Activated CD4-positive, alpha-beta memory T cell treated with anti-CD3 and anti-CD28 coated beads, Interleukin-2, amount 10 ng/mL, durations not matched to agents 7 days and 5 days (primary cell): ENCODE measurements at regions not wholly inside any gene's neighbourhood (a gene's known extent, or its start where the extent isn't known, plus 50 kb on each side); places are given as distances from the start of the nearest gene placed in this dataset.
"Not testable (repeated sequence)": the region's sequence is repeated elsewhere in the genome, so short reads cannot be mapped to it uniquely, and the experiment has no call there.

Source experiments
- CTCF ChIA-PET: fragments of 350-600 bp; sonication (Branson Sonifier 250); formaldehyde crosslinking; loops from one replicate; lab custom pipeline; 2021; ENCODE audit warnings: antibody characterized with exemption, inconsistent platforms; lab: Charles Lee
- POLR2A ChIA-PET: fragments of 350-600 bp; sonication (Branson Sonifier 250); formaldehyde crosslinking; loops from one replicate; lab custom pipeline; 2021; ENCODE audit warnings: antibody characterized with exemption; lab: Charles Lee
- DNase-seq: peaks from one replicate; pipeline ENCODE4 v3.0.0-alpha.2; 2020
- H3K27ac Mint-ChIP-seq: one replicate; pipeline ENCODE4 v1.8.0; 2021; ENCODE audit warnings: mild to moderate bottlenecking, mixed read lengths
- H3K27me3 Mint-ChIP-seq: one replicate; pipeline ENCODE4 v1.8.0; 2021; ENCODE audit warnings: mixed read lengths
- H3K36me3 Mint-ChIP-seq: one replicate; pipeline ENCODE4 v1.8.0; 2021; ENCODE audit warnings: low read depth, mixed read lengths
- H3K4me1 Mint-ChIP-seq: one replicate; pipeline ENCODE4 v1.8.0; 2021; ENCODE audit warnings: mixed read lengths
- H3K4me3 Mint-ChIP-seq: one replicate; pipeline ENCODE4 v1.8.0; 2021; ENCODE audit warnings: mild to moderate bottlenecking, mixed read lengths
- H3K9me3 Mint-ChIP-seq: one replicate; pipeline ENCODE4 v1.8.0; 2021; ENCODE audit warnings: mixed read lengths

GRCh38 chr1:104636581-104636980, 886.9 kb downstream of the AMY1C start:
- Mint-ChIP-seq H3K9me3 (peaks cover 9% of the 10 kb centered on the region), H3K27ac (no peak overlapping the region), H3K27me3 (no peaks in the 10 kb centered on the region), H3K4me3 (no peak overlapping the region), H3K36me3 (no peaks in the 10 kb centered on the region), H3K4me1 (no peaks in the 10 kb centered on the region)
- POLR2A ChIA-PET = no interaction called here
- CTCF ChIA-PET = no interaction called here
- no peak for DNase-seq

- no peaks in the 10 kb centered on the region for H3K27me3 Mint-ChIP-seq
- H3K4me3 Mint-ChIP-seq = no peak overlapping the region
- ChIA-PET CTCF (no interaction called here), POLR2A (no interaction called here)
- no peak overlapping the region for H3K27ac Mint-ChIP-seq
- peaks cover 9% of the 10 kb centered on the region for H3K9me3 Mint-ChIP-seq
- H3K4me1 Mint-ChIP-seq = no peaks in the 10 kb centered on the region
- DNase-seq = no peak
- no peaks in the 10 kb centered on the region for H3K36me3 Mint-ChIP-seq
Measured at GRCh38 chr1:104646233-104646632, 896.5 kb downstream of the AMY1C start.

- Mint-ChIP-seq H3K27ac (no peak overlapping the region), H3K36me3 (no peaks in the 10 kb centered on the region), H3K4me3 (no peak overlapping the region), H3K4me1 (no peaks in the 10 kb centered on the region), H3K9me3 (peaks cover 3% of the 10 kb centered on the region), H3K27me3 (no peaks in the 10 kb centered on the region)
- POLR2A ChIA-PET = no interaction called here
- no peak for DNase-seq
- CTCF ChIA-PET = no interaction called here
Measured at GRCh38 chr1:104648269-104648691, 898.6 kb downstream of the AMY1C start.

GRCh38 chr1:104664374-104664773, 914.7 kb downstream of the AMY1C start:
- DNase-seq, CTCF ChIA-PET, H3K27ac Mint-ChIP-seq, POLR2A ChIA-PET, H3K9me3 Mint-ChIP-seq, H3K4me3 Mint-ChIP-seq, H3K4me1 Mint-ChIP-seq, H3K36me3 Mint-ChIP-seq, H3K27me3 Mint-ChIP-seq: not testable (repeated sequence)

- peaks cover 6% of the 10 kb centered on the region for H3K9me3 Mint-ChIP-seq
- ChIA-PET POLR2A (no interaction called here), CTCF (no interaction called here)
- no peak for DNase-seq
- H3K27me3 Mint-ChIP-seq = no peaks in the 10 kb centered on the region
- no peaks in the 10 kb centered on the region for H3K4me1 Mint-ChIP-seq
- no peaks in the 10 kb centered on the region for H3K36me3 Mint-ChIP-seq
- no peak overlapping the region for H3K27ac Mint-ChIP-seq
- no peak overlapping the region for H3K4me3 Mint-ChIP-seq
Measured at GRCh38 chr1:104665300-104665699, 915.6 kb downstream of the AMY1C start.

GRCh38 chr1:104671684-104672353, 922.1 kb downstream of the AMY1C start:
- ChIA-PET POLR2A (no interaction called here), CTCF (no interaction called here)
- Mint-ChIP-seq H3K27ac (no peak overlapping the region), H3K9me3 (peaks cover 7% of the 10 kb centered on the region), H3K4me1 (no peaks in the 10 kb centered on the region), H3K27me3 (no peaks in the 10 kb centered on the region), H3K36me3 (no peaks in the 10 kb centered on the region), H3K4me3 (no peak overlapping the region)
- no peak for DNase-seq

GRCh38 chr1:104699433-104699832, 949.7 kb downstream of the AMY1C start:
- Mint-ChIP-seq H3K9me3 (peaks cover 8% of the 10 kb centered on the region), H3K36me3 (no peaks in the 10 kb centered on the region), H3K4me1 (no peaks in the 10 kb centered on the region), H3K27me3 (no peaks in the 10 kb centered on the region), H3K4me3 (no peak overlapping the region), H3K27ac (no peak overlapping the region)
- ChIA-PET POLR2A (no interaction called here), CTCF (no interaction called here)
- no peak for DNase-seq

GRCh38 chr1:104702731-104703130, 953.0 kb downstream of the AMY1C start:
- no peak overlapping the region for H3K27ac Mint-ChIP-seq
- no peak for DNase-seq
- no peak overlapping the region for H3K4me3 Mint-ChIP-seq
- H3K4me1 Mint-ChIP-seq = peaks cover 2% of the 10 kb centered on the region
- no peaks in the 10 kb centered on the region for H3K36me3 Mint-ChIP-seq
- H3K27me3 Mint-ChIP-seq = no peaks in the 10 kb centered on the region
- POLR2A ChIA-PET = no interaction called here
- CTCF ChIA-PET = no interaction called here
- no peaks in the 10 kb centered on the region for H3K9me3 Mint-ChIP-seq

GRCh38 chr1:104706631-104707147, 957.0 kb downstream of the AMY1C start:
- POLR2A ChIA-PET = no interaction called here
- H3K9me3 Mint-ChIP-seq = peaks cover 4% of the 10 kb centered on the region
- peak overlapping the region; percentile 13 for H3K4me3 Mint-ChIP-seq
- no peak for DNase-seq
- no peaks in the 10 kb centered on the region for H3K36me3 Mint-ChIP-seq
- peaks cover 2% of the 10 kb centered on the region for H3K4me1 Mint-ChIP-seq
- CTCF ChIA-PET = no interaction called here
- H3K27me3 Mint-ChIP-seq = no peaks in the 10 kb centered on the region
- no peak overlapping the region for H3K27ac Mint-ChIP-seq

- no peaks in the 10 kb centered on the region for H3K36me3 Mint-ChIP-seq
- H3K4me1 Mint-ChIP-seq = no peaks in the 10 kb centered on the region
- no peak overlapping the region for H3K4me3 Mint-ChIP-seq
- no peak for DNase-seq
- no peaks in the 10 kb centered on the region for H3K27me3 Mint-ChIP-seq
- H3K9me3 Mint-ChIP-seq = peaks cover 6% of the 10 kb centered on the region
- POLR2A ChIA-PET = no interaction called here
- CTCF ChIA-PET = no interaction called here
- no peak overlapping the region for H3K27ac Mint-ChIP-seq
Measured at GRCh38 chr1:104718752-104719151, 969.1 kb downstream of the AMY1C start.

- Mint-ChIP-seq H3K36me3 (no peaks in the 10 kb centered on the region), H3K9me3 (peaks cover 9% of the 10 kb centered on the region), H3K27ac (no peak overlapping the region), H3K4me3 (no peak overlapping the region), H3K4me1 (no peaks in the 10 kb centered on the region), H3K27me3 (no peaks in the 10 kb centered on the region)
- DNase-seq = no peak
- ChIA-PET POLR2A (no interaction called here), CTCF (no interaction called here)
Measured at GRCh38 chr1:104720741-104721140, 971.0 kb downstream of the AMY1C start.

GRCh38 chr1:104726917-104727316, 977.2 kb downstream of the AMY1C start:
- DNase-seq = no peak
- ChIA-PET CTCF (no interaction called here), POLR2A (no interaction called here)
- Mint-ChIP-seq H3K27me3 (no peaks in the 10 kb centered on the region), H3K4me1 (no peaks in the 10 kb centered on the region), H3K4me3 (no peak overlapping the region), H3K27ac (no peak overlapping the region), H3K9me3 (peaks cover 12% of the 10 kb centered on the region), H3K36me3 (no peaks in the 10 kb centered on the region)

- DNase-seq = no peak
- Mint-ChIP-seq H3K4me1 (no peaks in the 10 kb centered on the region), H3K9me3 (peaks cover 21% of the 10 kb centered on the region), H3K4me3 (no peak overlapping the region), H3K27me3 (no peaks in the 10 kb centered on the region), H3K36me3 (no peaks in the 10 kb centered on the region), H3K27ac (no peak overlapping the region)
- ChIA-PET POLR2A (no interaction called here), CTCF (no interaction called here)
Measured at GRCh38 chr1:104733866-104734265, 984.2 kb downstream of the AMY1C start.

GRCh38 chr1:104745875-104746274, 996.2 kb downstream of the AMY1C start:
- Mint-ChIP-seq H3K27ac (no peak overlapping the region), H3K9me3 (no peaks in the 10 kb centered on the region), H3K36me3 (no peaks in the 10 kb centered on the region), H3K4me1 (no peaks in the 10 kb centered on the region), H3K27me3 (no peaks in the 10 kb centered on the region), H3K4me3 (no peak overlapping the region)
- DNase-seq = no peak
- CTCF ChIA-PET = no interaction called here
- POLR2A ChIA-PET = no interaction called here
